Mammary epithelial cell (primary cell): ENCODE measurements at regions not wholly inside any gene's neighbourhood (a gene's known extent, or its start where the extent isn't known, plus 50 kb on each side); places are given as distances from the start of the nearest gene placed in this dataset.

Experiments used
- CTCF ChIP-seq, 2 donors: IDR thresholded peaks in 1 of 2; conservative IDR thresholded peaks in 1 of 2; 2 replicates each; pipeline ENCODE4 v1.5.1; 2011 to 2012; ENCODE audit warnings: inconsistent platforms in 2 of 2, low read length in 2 of 2, mild to moderate bottlenecking in 2 of 2, control low read depth in 1 of 2, low read depth in 1 of 2; ENCODE audit not compliant: insufficient read depth in 1 of 2; ENCODE audit errors: extremely low read depth in 1 of 2
- EZH2 ChIP-seq: IDR thresholded peaks from 2 replicates; pipeline ENCODE4 v1.6.1; 2012; ENCODE audit warnings: low read length, inconsistent platforms, borderline replicate concordance

GRCh38 chr15:69757186-69757585 is 304.6 kb downstream of the RPLP1 start:
- no peak for TF ChIP-seq CTCF (conservative IDR thresholded peaks at IDR 0.05 in 1 of 2, IDR thresholded peaks at IDR 0.05 in 1 of 2; ENCODE audit: extremely low read depth in 1 of 2, insufficient read depth in 1 of 2, low read depth in 1 of 2, low read length in 2 of 2)
- TF ChIP-seq EZH2 = no peak
